RWPE2 (cell line): ENCODE measurements at regions not wholly inside any gene's neighbourhood (a gene's known extent, or its start where the extent isn't known, plus 50 kb on each side); places are given as distances from the start of the nearest gene placed in this dataset.

Source experiments
- ATAC-seq: fragments of 200-7000 bp; cut with Tn5 transposase; 3 replicates; pipeline ENCODE4 v1.9.1; 2021; ENCODE audit warnings: low read depth
- DNase-seq: peaks from one replicate; pipeline ENCODE4 v3.0.0-alpha.2; 2020; ENCODE audit warnings: low spot score
- H3K27ac ChIP-seq: fragments of 450-650 bp; 2 replicates; pipeline ENCODE4 v1.5.1; 2017; ENCODE audit warnings: mild to moderate bottlenecking; ENCODE audit not compliant: poor library complexity, severe bottlenecking
- H3K27me3 ChIP-seq: fragments of 250-450 bp; sonication (Bioruptor Pico); 2 replicates; pipeline ENCODE4 v1.5.1; 2021; ENCODE audit warnings: mild to moderate bottlenecking, moderate library complexity; ENCODE audit not compliant: insufficient read depth, poor library complexity, severe bottlenecking
- H3K36me3 ChIP-seq: fragments of 250-450 bp; sonication (Bioruptor Pico); 2 replicates; pipeline ENCODE4 v1.5.1; 2020; ENCODE audit warnings: low read depth, mild to moderate bottlenecking, moderate library complexity
- H3K4me1 ChIP-seq: fragments of 250-450 bp; sonication (Bioruptor Pico); 2 replicates; pipeline ENCODE4 v1.5.1; 2021; ENCODE audit warnings: mild to moderate bottlenecking, moderate library complexity; ENCODE audit not compliant: insufficient read depth, poor library complexity, severe bottlenecking
- H3K4me3 ChIP-seq: fragments of 250-450 bp; sonication (Bioruptor Pico); 2 replicates; pipeline ENCODE4 v1.5.1; 2021; ENCODE audit warnings: mild to moderate bottlenecking, moderate library complexity; ENCODE audit not compliant: severe bottlenecking
- H3K9me3 ChIP-seq: fragments of 250-450 bp; sonication (Bioruptor Pico); 2 replicates; pipeline ENCODE4 v1.5.1; 2021; ENCODE audit warnings: mild to moderate bottlenecking, moderate library complexity; ENCODE audit not compliant: severe bottlenecking
- TF ChIP-seq, protein P1 (sequence below): fragments of 450-650 bp; IDR thresholded peaks from one replicate; pipeline ENCODE4 v1.5.1; 2017; ENCODE audit warnings: mild to moderate bottlenecking, moderate library complexity; ENCODE audit not compliant: poor library complexity, severe bottlenecking

DNA sequence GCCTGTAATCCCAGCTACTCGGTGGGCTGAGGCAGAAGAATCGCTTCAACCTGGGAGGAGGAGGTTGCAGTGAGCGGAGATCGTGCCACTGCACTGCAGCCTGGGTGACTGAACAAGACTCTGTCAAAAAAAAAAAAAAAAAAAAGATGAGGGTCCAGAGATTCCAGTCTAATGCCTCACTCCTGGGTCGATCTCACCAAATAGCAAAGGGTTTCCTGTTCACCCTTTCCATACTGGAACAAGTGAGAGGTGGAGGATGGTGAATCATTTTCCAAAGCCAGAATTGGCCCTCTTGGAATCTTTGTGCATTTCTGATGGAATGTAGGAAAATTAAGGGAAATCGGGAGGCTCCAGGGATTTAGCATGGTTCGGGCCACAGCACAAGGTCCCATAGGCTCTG lies 58.1 kb upstream of the ZNF648 start:
- TF ChIP-seq, protein P1, sequence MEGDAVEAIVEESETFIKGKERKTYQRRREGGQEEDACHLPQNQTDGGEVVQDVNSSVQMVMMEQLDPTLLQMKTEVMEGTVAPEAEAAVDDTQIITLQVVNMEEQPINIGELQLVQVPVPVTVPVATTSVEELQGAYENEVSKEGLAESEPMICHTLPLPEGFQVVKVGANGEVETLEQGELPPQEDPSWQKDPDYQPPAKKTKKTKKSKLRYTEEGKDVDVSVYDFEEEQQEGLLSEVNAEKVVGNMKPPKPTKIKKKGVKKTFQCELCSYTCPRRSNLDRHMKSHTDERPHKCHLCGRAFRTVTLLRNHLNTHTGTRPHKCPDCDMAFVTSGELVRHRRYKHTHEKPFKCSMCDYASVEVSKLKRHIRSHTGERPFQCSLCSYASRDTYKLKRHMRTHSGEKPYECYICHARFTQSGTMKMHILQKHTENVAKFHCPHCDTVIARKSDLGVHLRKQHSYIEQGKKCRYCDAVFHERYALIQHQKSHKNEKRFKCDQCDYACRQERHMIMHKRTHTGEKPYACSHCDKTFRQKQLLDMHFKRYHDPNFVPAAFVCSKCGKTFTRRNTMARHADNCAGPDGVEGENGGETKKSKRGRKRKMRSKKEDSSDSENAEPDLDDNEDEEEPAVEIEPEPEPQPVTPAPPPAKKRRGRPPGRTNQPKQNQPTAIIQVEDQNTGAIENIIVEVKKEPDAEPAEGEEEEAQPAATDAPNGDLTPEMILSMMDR, result no peak
- H3K27me3 ChIP-seq, result no peaks in the 10 kb centered on the region
- DNase-seq (no peak), ATAC-seq (no peak)
- peaks cover 15% of the 10 kb centered on the region for H3K4me1 ChIP-seq
- no peak overlapping the region for H3K27ac ChIP-seq
- no peak overlapping the region for H3K4me3 ChIP-seq
- H3K9me3 ChIP-seq, result no peaks in the 10 kb centered on the region
- H3K36me3 ChIP-seq, result no peaks in the 10 kb centered on the region

DNA sequence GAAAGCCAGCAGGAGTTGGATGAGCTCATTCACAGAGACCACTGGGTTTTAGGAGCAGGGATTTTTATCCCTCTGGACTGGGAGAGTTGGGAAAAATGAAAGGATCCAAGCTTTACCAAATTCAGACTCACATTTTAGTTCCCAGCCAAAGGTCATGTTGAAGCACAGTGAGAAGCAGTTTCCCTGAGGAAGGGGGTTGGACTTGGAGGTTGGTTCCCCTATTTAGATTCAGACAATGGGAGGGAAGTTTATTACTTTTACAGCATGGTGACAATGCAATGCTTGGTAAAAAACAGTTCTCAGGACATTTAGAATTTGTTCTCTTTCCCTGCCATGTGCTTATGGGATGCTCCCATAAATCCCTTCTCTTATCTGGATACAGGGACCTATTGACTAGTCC lies 57.3 kb upstream of the ZNF648 start:
- ATAC-seq, result no peak
- no peak for DNase-seq
- H3K27ac ChIP-seq, result no peak overlapping the region
- no peaks in the 10 kb centered on the region for H3K27me3 ChIP-seq
- H3K9me3 ChIP-seq, result no peaks in the 10 kb centered on the region
- TF ChIP-seq, protein P1, result no peak
- H3K36me3 ChIP-seq, result no peaks in the 10 kb centered on the region
- peaks cover 15% of the 10 kb centered on the region for H3K4me1 ChIP-seq
- no peak overlapping the region for H3K4me3 ChIP-seq

DNA sequence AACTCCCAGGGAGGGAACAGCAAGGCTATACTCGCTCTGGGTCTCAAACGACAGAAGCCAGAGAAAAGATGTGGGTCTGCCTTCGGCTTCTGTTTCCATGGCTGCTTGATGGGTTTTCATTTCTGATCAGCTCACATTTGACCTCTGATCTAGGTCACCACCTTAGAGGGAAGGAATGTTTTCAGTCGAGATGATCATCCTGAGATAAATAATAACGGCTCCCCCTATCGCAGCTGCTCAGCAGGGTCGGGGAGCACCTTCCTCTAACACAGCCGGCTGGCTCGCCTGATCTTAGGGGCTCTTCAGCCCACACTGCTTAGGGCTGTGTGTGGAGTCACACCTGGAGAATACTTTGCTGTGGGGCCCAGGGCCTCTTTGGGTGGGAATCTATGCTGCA lies 53.1 kb upstream of the ZNF648 start:
- no peaks in the 10 kb centered on the region for H3K9me3 ChIP-seq
- no peak overlapping the region for H3K27ac ChIP-seq
- H3K4me1 ChIP-seq, result no peaks in the 10 kb centered on the region
- H3K36me3 ChIP-seq, result no peaks in the 10 kb centered on the region
- H3K27me3 ChIP-seq, result no peaks in the 10 kb centered on the region
- TF ChIP-seq, protein P1, result no peak
- no peak for DNase-seq
- no peak for ATAC-seq
- no peak overlapping the region for H3K4me3 ChIP-seq

DNA sequence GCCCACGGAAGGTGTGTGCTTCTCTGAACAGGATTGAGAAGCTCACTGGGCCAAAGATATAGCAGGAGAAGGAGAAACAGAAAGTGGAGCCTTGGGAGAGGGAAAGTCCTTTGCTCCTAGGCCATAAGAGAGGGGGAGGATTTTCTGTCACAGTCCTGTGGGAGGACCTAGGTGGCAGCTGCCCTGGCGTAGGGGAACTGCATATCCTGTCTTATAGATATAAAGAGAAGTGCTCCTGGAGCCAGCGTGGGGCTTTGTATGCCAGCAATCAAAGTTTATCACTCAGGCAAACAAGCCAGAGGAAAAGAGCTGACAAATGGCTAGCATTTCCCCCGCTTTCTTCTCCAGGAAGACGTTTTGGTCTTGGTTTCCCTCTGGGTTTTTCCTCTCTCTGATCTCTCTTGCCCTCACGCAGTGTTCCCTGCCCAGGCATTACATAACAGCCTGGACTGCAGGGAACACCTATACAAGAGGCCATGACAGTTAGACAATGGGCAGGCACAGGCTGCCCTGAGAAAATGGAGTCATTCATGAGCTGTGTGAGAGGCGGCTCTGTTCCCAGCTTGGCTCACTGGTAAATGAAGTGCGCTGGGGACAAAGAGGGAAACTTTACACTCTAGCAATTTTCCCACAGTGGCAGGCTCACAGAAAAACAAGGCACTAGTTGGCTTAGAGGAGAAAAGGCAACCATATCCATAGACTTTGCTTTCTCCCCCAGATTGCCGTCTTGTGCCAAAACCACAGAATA lies 52.5 kb upstream of the ZNF648 start:
- TF ChIP-seq, protein P1, result no peak
- DNase-seq (no peak), ATAC-seq (no peak)
- no peaks in the 10 kb centered on the region for H3K4me1 ChIP-seq
- H3K4me3 ChIP-seq, result no peak overlapping the region
- H3K27me3 ChIP-seq, result no peaks in the 10 kb centered on the region
- H3K36me3 ChIP-seq, result no peaks in the 10 kb centered on the region
- no peaks in the 10 kb centered on the region for H3K9me3 ChIP-seq
- no peak overlapping the region for H3K27ac ChIP-seq

DNA sequence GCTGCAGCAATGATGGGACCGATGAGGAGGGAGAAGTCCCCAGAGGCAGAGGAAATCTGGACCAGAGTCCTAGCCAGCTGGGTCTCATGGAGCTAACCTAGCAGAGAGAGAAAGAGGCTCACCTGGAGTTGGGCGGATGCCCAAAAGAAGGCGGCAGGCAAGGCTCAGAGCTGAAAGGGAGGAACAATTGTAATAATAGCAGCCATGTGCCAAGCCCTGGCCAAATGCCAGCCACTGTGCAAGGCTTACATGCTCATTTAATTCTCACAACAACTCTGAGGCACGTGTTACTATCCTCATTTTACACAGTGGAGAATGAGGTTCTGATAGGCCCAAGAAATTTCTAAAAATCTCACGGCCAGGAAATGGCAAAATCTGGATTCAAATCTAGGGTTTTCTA lies 50.0 kb upstream of the ZNF648 start:
- Histone ChIP-seq H3K27me3 (no peaks in the 10 kb centered on the region), H3K4me3 (no peak overlapping the region), H3K9me3 (peaks cover 6% of the 10 kb centered on the region), H3K27ac (no peak overlapping the region), H3K4me1 (no peaks in the 10 kb centered on the region), H3K36me3 (no peaks in the 10 kb centered on the region)
- DNase-seq (no peak), ATAC-seq (no peak)
- TF ChIP-seq, protein P1, result no peak
